ENCODE measurements at regions not wholly inside any gene's neighbourhood (a gene's known extent, or its start where the extent isn't known, plus 50 kb on each side); places are given as distances from the start of the nearest gene placed in this dataset.

DNA sequence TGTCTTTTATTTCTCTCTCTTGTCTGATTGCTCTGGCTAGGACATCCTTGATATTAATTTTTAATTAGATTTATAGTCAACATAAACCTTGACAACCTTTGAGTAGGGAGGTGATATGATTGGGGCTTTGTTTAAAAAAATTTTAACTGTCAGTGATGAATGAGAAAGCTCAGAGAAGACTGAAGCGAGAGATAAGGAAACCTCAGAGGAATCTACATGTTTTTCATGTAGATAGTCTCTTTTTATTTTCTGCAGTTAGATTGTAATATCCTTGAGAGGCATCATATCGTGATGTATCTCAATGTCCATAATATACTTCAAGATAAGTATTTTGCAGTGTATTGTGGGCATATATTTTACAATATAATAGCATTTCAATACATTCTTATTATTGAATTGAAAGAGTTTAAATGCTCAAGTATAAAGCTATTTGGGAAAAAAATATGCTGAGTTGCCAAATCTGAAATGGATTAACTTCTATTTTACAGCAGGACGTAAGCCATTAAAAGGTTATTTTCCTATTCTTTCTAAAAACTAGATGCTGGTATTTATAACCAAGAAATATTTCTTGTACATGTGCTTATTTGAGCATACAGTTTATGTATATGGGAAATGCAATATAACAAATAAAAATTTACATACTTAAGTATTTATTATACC, 802.4 kb upstream of the ADGRL4 start:
- DNase-seq (no peak), ATAC-seq (no peak)
- no peaks in the 10 kb centered on the region for H3K9me3 ChIP-seq
- no peak overlapping the region for H3K27ac ChIP-seq
- no peaks in the 10 kb centered on the region for H3K4me1 ChIP-seq
- no peak overlapping the region for H3K4me3 ChIP-seq
- H3K27me3 ChIP-seq: no peaks in the 10 kb centered on the region
- in situ Hi-C loops (cut with MboI; ENCODE audit: low sequenced_read_pairs in 4 of 4) (no loop called here), intact Hi-C loops (cut with DNase I; ENCODE audit: low total_unique reads) (no loop called here)
- TF ChIP-seq, protein P1, sequence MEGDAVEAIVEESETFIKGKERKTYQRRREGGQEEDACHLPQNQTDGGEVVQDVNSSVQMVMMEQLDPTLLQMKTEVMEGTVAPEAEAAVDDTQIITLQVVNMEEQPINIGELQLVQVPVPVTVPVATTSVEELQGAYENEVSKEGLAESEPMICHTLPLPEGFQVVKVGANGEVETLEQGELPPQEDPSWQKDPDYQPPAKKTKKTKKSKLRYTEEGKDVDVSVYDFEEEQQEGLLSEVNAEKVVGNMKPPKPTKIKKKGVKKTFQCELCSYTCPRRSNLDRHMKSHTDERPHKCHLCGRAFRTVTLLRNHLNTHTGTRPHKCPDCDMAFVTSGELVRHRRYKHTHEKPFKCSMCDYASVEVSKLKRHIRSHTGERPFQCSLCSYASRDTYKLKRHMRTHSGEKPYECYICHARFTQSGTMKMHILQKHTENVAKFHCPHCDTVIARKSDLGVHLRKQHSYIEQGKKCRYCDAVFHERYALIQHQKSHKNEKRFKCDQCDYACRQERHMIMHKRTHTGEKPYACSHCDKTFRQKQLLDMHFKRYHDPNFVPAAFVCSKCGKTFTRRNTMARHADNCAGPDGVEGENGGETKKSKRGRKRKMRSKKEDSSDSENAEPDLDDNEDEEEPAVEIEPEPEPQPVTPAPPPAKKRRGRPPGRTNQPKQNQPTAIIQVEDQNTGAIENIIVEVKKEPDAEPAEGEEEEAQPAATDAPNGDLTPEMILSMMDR (IDR thresholded peaks at IDR 0.05 in 4 of 5, conservative IDR thresholded peaks at IDR 0.05 in 1 of 5): no peak
- no peak for TF ChIP-seq POLR2A (IDR thresholded peaks at IDR 0.05)
- no peaks in the 10 kb centered on the region for H3K36me3 ChIP-seq

- no peaks in the 10 kb centered on the region for H3K4me1 ChIP-seq
- H3K4me3 ChIP-seq: no peak overlapping the region
- no peak for TF ChIP-seq POLR2A (IDR thresholded peaks at IDR 0.05)
- TF ChIP-seq, protein P1 (IDR thresholded peaks at IDR 0.05 in 4 of 5, conservative IDR thresholded peaks at IDR 0.05 in 1 of 5): no peak
- no peak for DNase-seq
- no peak for ATAC-seq
- no peaks in the 10 kb centered on the region for H3K27me3 ChIP-seq
- in situ Hi-C loops (cut with MboI; ENCODE audit: low sequenced_read_pairs in 4 of 4): no loop called here
- no peak overlapping the region for H3K27ac ChIP-seq
- intact Hi-C loops (cut with DNase I; ENCODE audit: low total_unique reads): no loop called here
- H3K9me3 ChIP-seq: no peaks in the 10 kb centered on the region
- H3K36me3 ChIP-seq: no peaks in the 10 kb centered on the region
These were observed 801.3 kb upstream of the ADGRL4 start for GRCh38 chr1:79807816-79808215.

- DNase-seq (no peak), ATAC-seq (no peak)
- in situ Hi-C loops (cut with MboI; ENCODE audit: low sequenced_read_pairs in 4 of 4): no loop called here
- TF ChIP-seq POLR2A (IDR thresholded peaks at IDR 0.05): no peak
- TF ChIP-seq, protein P1 (IDR thresholded peaks at IDR 0.05 in 4 of 5, conservative IDR thresholded peaks at IDR 0.05 in 1 of 5): no peak
- no peaks in the 10 kb centered on the region for H3K27me3 ChIP-seq
- no peaks in the 10 kb centered on the region for H3K36me3 ChIP-seq
- intact Hi-C loops (cut with DNase I; ENCODE audit: low total_unique reads): no loop called here
- H3K4me1 ChIP-seq: no peaks in the 10 kb centered on the region
- H3K9me3 ChIP-seq: no peaks in the 10 kb centered on the region
- H3K4me3 ChIP-seq: no peak overlapping the region
- H3K27ac ChIP-seq: no peak overlapping the region
These were observed 791.0 kb upstream of the ADGRL4 start for GRCh38 chr1:79797487-79797886.

- TF ChIP-seq, protein P1 (IDR thresholded peaks at IDR 0.05 in 4 of 5, conservative IDR thresholded peaks at IDR 0.05 in 1 of 5): no peak
- no peak for TF ChIP-seq POLR2A (IDR thresholded peaks at IDR 0.05)
These were observed 789.9 kb upstream of the ADGRL4 start for GRCh38 chr1:79796434-79796833.

More at GRCh38 chr1:79796434-79796833, 789.9 kb upstream of the ADGRL4 start:
- Histone ChIP-seq H3K36me3 (no peaks in the 10 kb centered on the region), H3K27me3 (no peaks in the 10 kb centered on the region), H3K27ac (no peak overlapping the region), H3K9me3 (no peaks in the 10 kb centered on the region), H3K4me1 (no peaks in the 10 kb centered on the region), H3K4me3 (no peak overlapping the region)
- DNase-seq: no peak
- intact Hi-C loops (cut with DNase I; ENCODE audit: low total_unique reads): no loop called here
- no peak for ATAC-seq
- in situ Hi-C loops (cut with MboI; ENCODE audit: low sequenced_read_pairs in 4 of 4): no loop called here
